ENCODE measurements at regions not wholly inside any gene's neighbourhood (a gene's known extent, or its start where the extent isn't known, plus 50 kb on each side); places are given as distances from the start of the nearest gene placed in this dataset.
"Not testable (repeated sequence)": the region's sequence is repeated elsewhere in the genome, so short reads cannot be mapped to it uniquely, and the experiment has no call there.

DNA sequence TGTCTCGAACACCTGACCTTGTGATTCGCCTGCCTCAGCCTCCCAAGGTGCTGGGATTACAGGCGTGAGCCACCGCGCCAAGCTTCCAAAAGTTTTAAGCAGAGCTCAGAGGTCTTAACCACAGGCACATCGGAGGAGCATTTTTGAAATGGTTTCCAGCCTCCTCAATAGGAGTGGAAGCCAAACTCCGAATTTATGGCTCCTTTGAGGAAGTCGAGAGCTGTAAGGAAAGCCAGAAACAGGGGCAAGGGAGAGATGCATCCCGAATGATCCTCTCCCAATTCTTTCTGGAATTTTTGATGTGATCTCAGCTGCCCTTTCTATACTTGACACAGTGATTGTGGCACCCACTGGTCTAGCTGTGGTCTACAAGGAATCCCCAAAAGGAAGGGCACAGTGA lies 313.6 kb upstream of the FRG2C start:
- TF ChIP-seq CTCF, POLR2A (IDR thresholded peaks at IDR 0.05): not testable (repeated sequence)
